ENCODE measurements at regions not wholly inside any gene's neighbourhood (a gene's known extent, or its start where the extent isn't known, plus 50 kb on each side); places are given as distances from the start of the nearest gene placed in this dataset.

- no peak for TF ChIP-seq ZNF260 (CRISPR knock-in tag; IDR thresholded peaks at IDR 0.05; ENCODE audit: borderline replicate concordance, low read depth)
- 0 out of 2 replicates have a peak, but pooled peaks have one; percentile 11 for TF ChIP-seq ZNF329 (CRISPR knock-in tag; IDR thresholded peaks at IDR 0.05; ENCODE audit: low read depth)
- TF ChIP-seq SP1 (IDR thresholded peaks at IDR 0.05) = no peak
- TF ChIP-seq SP1 (CRISPR knock-in tag; IDR thresholded peaks at IDR 0.05) = peak; percentile 48
- TF ChIP-seq ZNF264 (CRISPR knock-in tag; IDR thresholded peaks at IDR 0.05) = no peak
- no peak for TF ChIP-seq MIER3 (CRISPR knock-in tag; IDR thresholded peaks at IDR 0.05; ENCODE audit: borderline replicate concordance)
- no peak for TF ChIP-seq ZNF790 (CRISPR knock-in tag; IDR thresholded peaks at IDR 0.05; ENCODE audit: borderline replicate concordance)
- TF ChIP-seq DNMT1 (CRISPR knock-in tag; IDR thresholded peaks at IDR 0.05) = 0 out of 2 replicates have a peak, but pooled peaks have one; percentile 50
- no peak; the same call in 1 of the 2 replicates for TF ChIP-seq HMG20B (CRISPR knock-in tag; conservative IDR thresholded peaks at IDR 0.05)
- no peak for TF ChIP-seq SMYD3 (CRISPR knock-in tag; IDR thresholded peaks at IDR 0.05)
- no peak for TF ChIP-seq ZXDC (CRISPR knock-in tag; IDR thresholded peaks at IDR 0.05)
- TF ChIP-seq ZNF792 (CRISPR knock-in tag; IDR thresholded peaks at IDR 0.05) = peak; percentile 70; the same call in 1 of the 2 replicates
- TF ChIP-seq SALL2 (CRISPR knock-in tag; IDR thresholded peaks at IDR 0.05) = peak; percentile 64; the same call in 1 of the 2 replicates
- TF ChIP-seq ATAD3A (CRISPR knock-in tag; IDR thresholded peaks at IDR 0.05) = no peak
- TF ChIP-seq NAIF1 (CRISPR knock-in tag; IDR thresholded peaks at IDR 0.05; ENCODE audit: borderline replicate concordance) = no peak
- no peak for TF ChIP-seq TRIM24 (CRISPR knock-in tag; IDR thresholded peaks at IDR 0.05)
- no peak for TF ChIP-seq NFE2L1 (CRISPR knock-in tag; IDR thresholded peaks at IDR 0.05; ENCODE audit: borderline replicate concordance)
- no peak for TF ChIP-seq ZNF296 (CRISPR knock-in tag; conservative IDR thresholded peaks at IDR 0.05)
- no peak for TF ChIP-seq HINFP (CRISPR knock-in tag; IDR thresholded peaks at IDR 0.05; ENCODE audit: low read depth)
- TF ChIP-seq FUBP1 (CRISPR knock-in tag; IDR thresholded peaks at IDR 0.05; ENCODE audit: borderline replicate concordance) = no peak
- no peak; the same call in 1 of the 2 replicates for TF ChIP-seq NCOA2 (CRISPR knock-in tag; IDR thresholded peaks at IDR 0.05)
- no peak for TF ChIP-seq JARID2 (CRISPR knock-in tag; IDR thresholded peaks at IDR 0.05; ENCODE audit: insufficient replicate concordance)
- TF ChIP-seq RARG (CRISPR knock-in tag; IDR thresholded peaks at IDR 0.05; ENCODE audit: low read depth) = no peak
- TF ChIP-seq POLR2AphosphoS2 (IDR thresholded peaks at IDR 0.05; ENCODE audit: low read depth, low read length) = no peak
- no peak for TF ChIP-seq RFX5 (IDR thresholded peaks at IDR 0.05; ENCODE audit: low read depth, low read length)
Measured at GRCh38 chr2:64750817-64751285, 97.1 kb upstream of the SERTAD2 start (continued).

Measured in HepG2 (cell line).